GM19238 (cell line): ENCODE measurements at regions not wholly inside any gene's neighbourhood (a gene's known extent, or its start where the extent isn't known, plus 50 kb on each side); places are given as distances from the start of the nearest gene placed in this dataset.

Experiments
- DNase-seq: peaks from one replicate; pipeline ENCODE4 v3.0.0; 2011; ENCODE audit warnings: low spot score; ENCODE audit not compliant: insufficient read length

- DNase-seq = no peak
Measured at GRCh38 chr12:46453428-46453827, 80.9 kb upstream of the SLC38A2 start.

- DNase-seq = no peak
Measured at GRCh38 chr12:46452776-46453175, 80.2 kb upstream of the SLC38A2 start.

GRCh38 chr12:46452061-46452615, 79.6 kb upstream of the SLC38A2 start:
- DNase-seq = no peak

- DNase-seq = no peak
Measured at GRCh38 chr12:46451276-46452021, 78.9 kb upstream of the SLC38A2 start.

GRCh38 chr12:46450279-46450748, 77.7 kb upstream of the SLC38A2 start:
- DNase-seq = no peak

- DNase-seq = no peak
Measured at GRCh38 chr12:46449856-46450255, 77.3 kb upstream of the SLC38A2 start.

- no peak for DNase-seq
Measured at GRCh38 chr12:46449316-46449715, 76.7 kb upstream of the SLC38A2 start.

- no peak for DNase-seq
Measured at GRCh38 chr12:46446645-46447044, 74.1 kb upstream of the SLC38A2 start.

- no peak for DNase-seq
Measured at GRCh38 chr12:46445551-46446235, 73.1 kb upstream of the SLC38A2 start.

GRCh38 chr12:46445093-46445492, 72.5 kb upstream of the SLC38A2 start:
- DNase-seq = no peak

- no peak for DNase-seq
Measured at GRCh38 chr12:46443594-46444263, 71.2 kb upstream of the SLC38A2 start.

GRCh38 chr12:46442738-46443137, 70.2 kb upstream of the SLC38A2 start:
- DNase-seq = no peak

- no peak for DNase-seq
Measured at GRCh38 chr12:46442239-46442638, 69.7 kb upstream of the SLC38A2 start.

- no peak for DNase-seq
Measured at GRCh38 chr12:46439793-46440511, 67.4 kb upstream of the SLC38A2 start.

- DNase-seq = no peak
Measured at GRCh38 chr12:46438719-46439319, 66.2 kb upstream of the SLC38A2 start.

GRCh38 chr12:46438256-46438655, 65.7 kb upstream of the SLC38A2 start:
- DNase-seq = no peak

- DNase-seq = no peak
Measured at GRCh38 chr12:46437469-46437868, 64.9 kb upstream of the SLC38A2 start.

GRCh38 chr12:46436747-46437146, 64.2 kb upstream of the SLC38A2 start:
- DNase-seq = no peak

GRCh38 chr12:46435625-46436024, 63.1 kb upstream of the SLC38A2 start:
- DNase-seq = no peak

- DNase-seq = no peak
Measured at GRCh38 chr12:46435029-46435428, 62.5 kb upstream of the SLC38A2 start.

- no peak for DNase-seq
Measured at GRCh38 chr12:46433829-46434228, 61.3 kb upstream of the SLC38A2 start.
